ENCODE measurements at regions not wholly inside any gene's neighbourhood (a gene's known extent, or its start where the extent isn't known, plus 50 kb on each side); places are given as distances from the start of the nearest gene placed in this dataset.

DNA sequence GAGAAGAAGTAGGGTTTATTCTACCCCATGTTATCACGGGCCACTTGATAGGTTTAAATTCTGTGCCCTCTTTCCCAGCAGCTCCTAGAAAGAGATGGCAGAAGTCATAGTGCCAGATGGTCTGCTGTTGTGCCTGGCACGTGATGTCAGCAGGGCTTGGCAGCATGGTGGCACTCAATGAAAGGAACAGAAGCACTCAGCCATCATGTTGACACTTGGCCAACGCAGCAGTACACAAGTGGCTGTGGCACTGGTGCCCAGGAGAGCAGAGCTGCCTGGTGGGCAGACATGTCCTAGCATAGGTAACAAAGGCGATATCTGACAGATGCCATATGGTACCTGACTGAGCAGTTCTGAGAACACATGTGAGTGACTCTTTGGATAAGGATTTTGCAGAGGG lies 796.4 kb upstream of the ACO1 start:
- TF ChIP-seq POLR2A (IDR thresholded peaks at IDR 0.05; ENCODE audit: low read length) (no peak), GATA1 (IDR thresholded peaks at IDR 0.05; ENCODE audit: low read depth, low read length) (no peak)

Data from erythroblast (primary cell).